ENCODE measurements at regions not wholly inside any gene's neighbourhood (a gene's known extent, or its start where the extent isn't known, plus 50 kb on each side); places are given as distances from the start of the nearest gene placed in this dataset.
"Not testable (repeated sequence)": the region's sequence is repeated elsewhere in the genome, so short reads cannot be mapped to it uniquely, and the experiment has no call there.

GRCh38 chr7:148495605-148496004, 95.0 kb upstream of the C7orf33 start:
- H3K27me3 ChIP-seq (ENCODE audit: control insufficient read depth, insufficient read depth, low read length), result no peaks in the 10 kb centered on the region
- no peak for DNase-seq
- no peak overlapping the region for H3K4me3 ChIP-seq (ENCODE audit: insufficient read depth, low read depth, low read length)
- no peaks in the 10 kb centered on the region for H3K36me3 ChIP-seq (replicated peaks; ENCODE audit: control insufficient read depth, insufficient read depth, low read length)

DNA sequence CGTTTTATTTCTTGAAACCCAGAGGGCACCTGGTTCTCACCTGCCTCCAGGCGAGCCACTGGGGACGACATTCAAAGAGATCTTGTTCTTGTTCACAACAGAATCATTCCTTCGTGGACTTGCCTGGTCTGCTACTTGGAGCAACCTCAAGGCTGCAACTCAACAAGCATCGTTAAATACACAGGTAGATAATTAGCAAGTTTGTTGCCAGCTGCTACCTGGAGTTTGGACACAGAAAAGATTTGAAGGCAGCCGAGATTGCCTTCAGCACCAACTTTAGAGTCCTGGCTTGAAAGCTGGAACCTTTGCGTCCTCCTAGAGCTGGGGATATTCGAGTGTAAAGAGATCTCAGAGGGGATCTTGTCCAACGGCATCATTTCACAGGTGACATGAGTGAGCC, 89.6 kb upstream of the C7orf33 start:
- H3K4me3 ChIP-seq (ENCODE audit: insufficient read depth, low read depth, low read length), result no peak overlapping the region
- no peak for DNase-seq
- no peaks in the 10 kb centered on the region for H3K27me3 ChIP-seq (ENCODE audit: control insufficient read depth, insufficient read depth, low read length)
- H3K36me3 ChIP-seq (replicated peaks; ENCODE audit: control insufficient read depth, insufficient read depth, low read length), result no peaks in the 10 kb centered on the region

DNA sequence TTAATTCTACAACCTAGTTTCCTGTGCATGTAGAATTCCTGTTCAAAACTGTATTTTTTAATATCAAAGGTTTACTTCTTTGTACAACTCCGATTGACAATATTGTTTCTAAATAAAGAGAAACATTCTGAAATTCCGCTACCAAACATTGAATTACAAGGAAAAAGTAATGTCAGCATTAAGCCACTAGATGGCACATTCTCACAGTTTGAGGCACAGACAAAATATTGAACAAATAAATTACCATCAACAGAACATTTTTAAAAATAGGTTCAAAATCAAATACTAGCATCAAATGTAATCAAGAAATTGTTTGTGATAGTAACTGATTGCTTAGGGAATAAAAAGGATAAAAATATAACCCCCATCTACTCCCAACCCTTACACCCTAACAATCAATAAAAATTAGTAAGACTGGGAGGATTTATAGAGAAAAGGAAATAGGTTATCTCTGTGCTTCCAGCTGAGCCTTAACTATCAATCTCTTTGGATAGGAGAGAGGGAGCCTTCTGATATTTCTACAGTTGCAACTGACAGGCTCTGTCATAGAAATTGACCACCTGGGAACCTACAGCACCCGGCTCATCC, 86.6 kb upstream of the C7orf33 start:
- no peak overlapping the region for H3K4me3 ChIP-seq (ENCODE audit: insufficient read depth, low read depth, low read length)
- no peaks in the 10 kb centered on the region for H3K36me3 ChIP-seq (replicated peaks; ENCODE audit: control insufficient read depth, insufficient read depth, low read length)
- no peak for DNase-seq
- H3K27me3 ChIP-seq (ENCODE audit: control insufficient read depth, insufficient read depth, low read length), result no peaks in the 10 kb centered on the region

- DNase-seq, result no peak
- no peaks in the 10 kb centered on the region for H3K36me3 ChIP-seq (replicated peaks; ENCODE audit: control insufficient read depth, insufficient read depth, low read length)
- no peak overlapping the region for H3K4me3 ChIP-seq (ENCODE audit: insufficient read depth, low read depth, low read length)
- H3K27me3 ChIP-seq (ENCODE audit: control insufficient read depth, insufficient read depth, low read length), result no peaks in the 10 kb centered on the region
These were observed 84.8 kb upstream of the C7orf33 start for GRCh38 chr7:148505645-148506375.

DNA sequence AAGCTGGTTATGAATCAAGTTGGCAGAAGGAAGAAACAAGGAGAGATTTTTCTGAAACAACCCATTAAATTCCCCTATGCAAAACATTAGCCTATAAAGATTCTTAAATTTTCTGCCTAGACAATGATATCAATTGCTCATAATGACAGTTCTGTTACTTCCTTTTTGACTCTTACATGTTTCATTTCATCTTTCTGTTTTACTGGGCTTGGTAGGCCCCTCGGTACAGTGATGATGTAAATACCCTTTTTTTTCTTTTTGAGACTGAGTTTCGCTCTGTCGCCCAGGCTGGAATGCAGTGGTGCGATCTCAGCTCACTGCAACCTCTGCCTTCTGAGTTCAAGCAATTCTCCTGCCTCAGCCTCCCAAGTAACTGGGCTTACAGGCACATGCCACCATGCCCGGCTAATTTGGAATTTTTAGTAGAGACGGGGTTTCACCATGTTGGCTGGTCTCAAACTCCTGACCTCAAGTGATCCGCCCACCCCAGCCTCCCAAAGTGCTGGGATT, 83.4 kb upstream of the C7orf33 start:
- not testable (repeated sequence) for H3K27me3 ChIP-seq (ENCODE audit: control insufficient read depth, insufficient read depth, low read length); DNase-seq; H3K4me3 ChIP-seq (ENCODE audit: insufficient read depth, low read depth, low read length); H3K36me3 ChIP-seq (replicated peaks; ENCODE audit: control insufficient read depth, insufficient read depth, low read length)

- H3K4me3 ChIP-seq (ENCODE audit: insufficient read depth, low read depth, low read length), result no peak overlapping the region
- no peaks in the 10 kb centered on the region for H3K27me3 ChIP-seq (ENCODE audit: control insufficient read depth, insufficient read depth, low read length)
- DNase-seq, result no peak
- H3K36me3 ChIP-seq (replicated peaks; ENCODE audit: control insufficient read depth, insufficient read depth, low read length), result no peaks in the 10 kb centered on the region
These were observed 82.8 kb upstream of the C7orf33 start for GRCh38 chr7:148507787-148508186.

DNA sequence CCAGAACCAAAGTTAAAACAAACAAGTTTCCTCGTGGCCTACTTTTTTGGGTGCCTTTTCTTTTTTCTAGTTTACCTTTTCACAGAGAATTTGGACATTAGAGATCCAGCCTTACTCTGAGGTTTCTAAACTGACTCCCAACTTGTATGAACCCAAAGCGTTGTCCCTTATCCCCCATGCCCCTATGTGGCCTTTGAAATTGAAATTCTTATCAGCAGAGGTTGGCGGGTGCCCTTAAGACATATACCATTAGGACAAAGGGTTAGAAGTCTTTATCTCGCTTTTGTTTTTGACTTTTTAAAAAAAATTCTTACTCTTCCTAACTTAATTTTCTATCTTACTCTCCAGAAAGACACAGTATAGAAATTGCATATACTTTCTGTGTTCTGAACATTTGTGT, 76.3 kb upstream of the C7orf33 start:
- Histone ChIP-seq H3K4me3 (ENCODE audit: insufficient read depth, low read depth, low read length) (no peak overlapping the region), H3K27me3 (ENCODE audit: control insufficient read depth, insufficient read depth, low read length) (no peaks in the 10 kb centered on the region), H3K36me3 (replicated peaks; ENCODE audit: control insufficient read depth, insufficient read depth, low read length) (no peaks in the 10 kb centered on the region)
- DNase-seq, result no peak

DNA sequence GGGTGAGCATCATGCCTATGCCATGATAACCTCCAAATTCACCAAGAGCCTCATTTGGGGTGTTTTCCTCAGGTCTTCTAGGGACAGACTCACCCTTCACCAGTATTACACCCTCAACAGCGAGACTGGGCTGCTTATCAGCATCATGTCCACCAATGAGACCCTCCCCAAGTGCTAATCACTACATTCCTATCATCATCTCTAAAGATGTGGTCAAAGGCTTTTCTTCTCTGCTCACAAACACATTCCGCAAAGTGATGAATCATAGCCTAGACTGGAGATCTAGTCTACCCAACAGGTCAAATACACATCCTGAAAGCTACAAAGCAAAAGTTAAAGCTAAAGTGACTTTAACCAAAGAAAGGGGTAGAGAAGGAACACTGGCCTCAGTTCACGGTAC, 75.3 kb upstream of the C7orf33 start:
- H3K4me3 ChIP-seq (ENCODE audit: insufficient read depth, low read depth, low read length), result no peak overlapping the region
- no peak for DNase-seq
- H3K27me3 ChIP-seq (ENCODE audit: control insufficient read depth, insufficient read depth, low read length), result no peaks in the 10 kb centered on the region
- H3K36me3 ChIP-seq (replicated peaks; ENCODE audit: control insufficient read depth, insufficient read depth, low read length), result no peaks in the 10 kb centered on the region

DNA sequence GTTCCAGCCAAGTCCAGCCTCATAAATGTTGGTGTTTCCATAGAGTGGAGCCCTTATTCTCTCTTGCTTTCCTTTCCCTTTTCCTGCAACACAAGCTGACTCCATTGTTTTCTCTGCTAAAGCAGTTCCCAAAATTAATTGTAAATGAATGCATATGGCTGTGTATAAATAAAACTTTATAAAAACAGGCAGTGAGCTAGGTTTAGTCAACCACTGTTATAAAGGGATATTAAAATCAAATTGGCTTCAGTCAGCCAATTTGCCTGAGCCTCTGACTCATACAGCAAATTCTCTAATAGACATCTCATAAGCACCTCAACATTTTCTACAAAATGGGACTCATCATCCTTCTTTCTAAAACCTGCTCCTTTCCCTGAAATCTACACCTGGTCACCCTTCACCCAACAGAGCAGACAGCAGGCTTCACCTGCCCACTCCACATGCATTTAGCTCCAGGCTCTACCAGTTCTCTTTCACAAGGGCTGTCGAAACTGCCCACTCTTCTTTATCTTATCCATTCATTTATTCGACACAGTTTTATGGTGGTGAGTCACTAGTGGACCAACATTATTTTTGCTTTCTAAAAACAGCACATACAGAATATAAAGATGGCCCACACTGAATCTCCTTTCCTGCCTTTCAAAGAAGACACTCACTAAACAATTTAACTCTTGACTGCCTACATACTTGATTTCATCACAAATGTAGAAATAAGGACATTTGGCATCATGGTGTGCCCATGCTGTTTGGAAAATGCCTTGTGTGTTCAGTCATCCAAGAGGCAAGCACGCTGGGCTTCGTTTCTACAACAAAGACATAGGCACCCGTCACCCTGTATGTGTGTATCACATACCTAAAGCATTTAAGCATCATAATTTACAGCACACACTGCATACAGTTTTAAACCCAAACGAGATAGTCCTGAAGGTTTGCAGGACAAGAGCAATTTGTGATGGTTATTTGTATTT, 74.6 kb upstream of the C7orf33 start:
- H3K4me3 ChIP-seq (ENCODE audit: insufficient read depth, low read depth, low read length), result no peak overlapping the region
- no peak for DNase-seq

DNA sequence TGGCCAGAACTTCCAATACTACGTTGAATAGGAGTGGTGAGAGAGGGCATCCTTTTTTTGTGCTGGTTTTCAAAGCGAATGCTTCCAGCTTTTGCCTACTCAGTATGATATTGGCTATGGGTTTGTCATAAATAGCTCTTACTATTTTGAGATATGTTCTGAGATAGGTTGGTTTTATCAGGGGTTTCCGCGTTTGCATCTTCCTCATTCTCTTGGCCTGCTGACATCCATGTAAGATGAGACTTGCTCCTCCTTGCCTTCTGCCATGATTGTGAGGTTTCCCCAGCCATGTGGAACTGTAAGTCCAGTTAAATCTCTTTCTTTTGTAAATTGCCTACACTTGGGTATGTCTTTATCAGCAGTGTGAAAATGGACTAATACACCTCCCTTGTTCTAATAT, 71.2 kb upstream of the C7orf33 start:
- not testable (repeated sequence) for H3K27me3 ChIP-seq (ENCODE audit: control insufficient read depth, insufficient read depth, low read length); DNase-seq; H3K4me3 ChIP-seq (ENCODE audit: insufficient read depth, low read depth, low read length); H3K36me3 ChIP-seq (replicated peaks; ENCODE audit: control insufficient read depth, insufficient read depth, low read length)

More for the DNA sequence above, 74.6 kb upstream of the C7orf33 start:
- Histone ChIP-seq H3K27me3 (ENCODE audit: control insufficient read depth, insufficient read depth, low read length) (no peaks in the 10 kb centered on the region), H3K36me3 (replicated peaks; ENCODE audit: control insufficient read depth, insufficient read depth, low read length) (no peaks in the 10 kb centered on the region)

- Histone ChIP-seq H3K4me3 (ENCODE audit: insufficient read depth, low read depth, low read length) (no peak overlapping the region), H3K36me3 (replicated peaks; ENCODE audit: control insufficient read depth, insufficient read depth, low read length) (no peaks in the 10 kb centered on the region), H3K27me3 (ENCODE audit: control insufficient read depth, insufficient read depth, low read length) (no peaks in the 10 kb centered on the region)
- DNase-seq, result no peak
These were observed 69.3 kb upstream of the C7orf33 start for GRCh38 chr7:148521271-148521670.

- Histone ChIP-seq H3K36me3 (replicated peaks; ENCODE audit: control insufficient read depth, insufficient read depth, low read length) (no peaks in the 10 kb centered on the region), H3K27me3 (ENCODE audit: control insufficient read depth, insufficient read depth, low read length) (no peaks in the 10 kb centered on the region), H3K4me3 (ENCODE audit: insufficient read depth, low read depth, low read length) (no peak overlapping the region)
- no peak for DNase-seq
These were observed 67.0 kb upstream of the C7orf33 start for GRCh38 chr7:148523550-148523949.

DNA sequence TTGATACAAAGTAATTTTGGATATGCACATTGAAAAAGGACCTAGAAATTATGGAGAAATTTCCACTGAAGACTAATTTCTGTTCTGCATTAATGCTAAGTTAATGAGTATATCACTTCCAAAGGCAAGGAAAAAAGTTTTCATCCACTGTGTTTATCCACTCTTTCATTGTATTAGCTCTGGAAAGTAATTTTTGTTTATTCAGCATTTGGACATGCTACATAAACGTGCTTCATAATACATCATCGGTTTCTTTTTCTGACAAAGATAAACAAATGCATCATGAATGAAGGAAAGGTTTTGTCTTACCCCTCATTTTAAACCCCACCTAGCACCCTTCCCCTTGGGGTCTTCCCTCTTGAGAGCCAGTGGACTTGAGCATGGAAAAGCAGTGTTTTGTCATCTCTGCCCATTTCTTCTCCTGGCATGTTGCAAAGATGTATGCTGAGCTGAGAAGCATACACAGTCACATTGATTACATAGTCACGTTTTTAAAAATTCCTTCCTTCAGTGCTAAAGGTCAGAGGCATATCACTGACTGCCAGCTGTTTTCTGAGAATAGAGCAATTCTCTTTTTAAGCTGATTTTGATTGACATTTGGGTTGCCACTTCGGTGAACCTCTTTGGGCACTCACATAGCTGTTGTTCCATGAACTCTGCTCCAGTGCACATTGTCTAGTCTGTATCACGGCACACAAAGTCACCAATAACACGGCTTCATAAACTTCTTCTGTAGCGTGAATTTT, 65.9 kb upstream of the C7orf33 start:
- Histone ChIP-seq H3K36me3 (replicated peaks; ENCODE audit: control insufficient read depth, insufficient read depth, low read length) (no peaks in the 10 kb centered on the region), H3K27me3 (ENCODE audit: control insufficient read depth, insufficient read depth, low read length) (no peaks in the 10 kb centered on the region), H3K4me3 (ENCODE audit: insufficient read depth, low read depth, low read length) (no peak overlapping the region)
- DNase-seq, result no peak

- no peaks in the 10 kb centered on the region for H3K27me3 ChIP-seq (ENCODE audit: control insufficient read depth, insufficient read depth, low read length)
- DNase-seq, result peak; percentile 72
- H3K36me3 ChIP-seq (replicated peaks; ENCODE audit: control insufficient read depth, insufficient read depth, low read length), result no peaks in the 10 kb centered on the region
- no peak overlapping the region for H3K4me3 ChIP-seq (ENCODE audit: insufficient read depth, low read depth, low read length)
These were observed 62.8 kb upstream of the C7orf33 start for GRCh38 chr7:148527717-148528168.
